Transverse colon (tissue), 3 donors: ENCODE measurements at regions not wholly inside any gene's neighbourhood (a gene's known extent, or its start where the extent isn't known, plus 50 kb on each side); places are given as distances from the start of the nearest gene placed in this dataset.

ENCODE experiments used
- CTCF ChIP-seq, 5 experiments: fragments of 200-600 bp in 3 of 5; fragments of 450-650 bp in 2 of 5; sonication (generic) in 3 of 5; IDR thresholded peaks; 1 replicate in 2 of 5; 2 replicates in 3 of 5; pipeline ENCODE4 v1.5.1; 2016 to 2017; ENCODE audit warnings: antibody characterized with exemption in 5 of 5, inconsistent platforms in 3 of 5, mild to moderate bottlenecking in 2 of 5, moderate library complexity in 1 of 5
- POLR2A ChIP-seq: fragments of 450-650 bp; IDR thresholded peaks from one replicate; pipeline ENCODE4 v1.6.1; 2016; ENCODE audit warnings: antibody characterized with exemption, mild to moderate bottlenecking, moderate library complexity

DNA sequence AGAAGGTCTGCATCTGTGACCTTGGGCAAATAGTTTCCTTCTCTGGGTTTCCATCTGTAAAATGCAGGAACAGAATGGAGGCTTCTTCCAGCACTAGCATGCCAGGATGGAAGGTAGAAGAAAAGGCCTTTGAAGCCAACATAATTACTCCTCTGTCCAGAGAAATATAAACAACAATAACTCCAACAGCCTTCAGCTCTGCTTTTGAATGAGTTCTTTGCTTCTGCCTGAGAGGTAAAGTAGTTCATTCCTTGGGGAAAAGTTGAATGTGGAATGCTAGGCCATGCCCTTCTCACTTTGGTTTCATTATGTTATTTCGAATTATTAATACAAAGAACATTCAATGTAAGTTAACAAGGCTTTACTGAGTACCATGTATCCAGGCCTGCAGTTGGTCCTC lies 61.2 kb upstream of the BLID start:
- TF ChIP-seq CTCF (IDR thresholded peaks at IDR 0.05) (no peak), POLR2A (no peak)
